ENCODE measurements at regions not wholly inside any gene's neighbourhood (a gene's known extent, or its start where the extent isn't known, plus 50 kb on each side); places are given as distances from the start of the nearest gene placed in this dataset.

DNA sequence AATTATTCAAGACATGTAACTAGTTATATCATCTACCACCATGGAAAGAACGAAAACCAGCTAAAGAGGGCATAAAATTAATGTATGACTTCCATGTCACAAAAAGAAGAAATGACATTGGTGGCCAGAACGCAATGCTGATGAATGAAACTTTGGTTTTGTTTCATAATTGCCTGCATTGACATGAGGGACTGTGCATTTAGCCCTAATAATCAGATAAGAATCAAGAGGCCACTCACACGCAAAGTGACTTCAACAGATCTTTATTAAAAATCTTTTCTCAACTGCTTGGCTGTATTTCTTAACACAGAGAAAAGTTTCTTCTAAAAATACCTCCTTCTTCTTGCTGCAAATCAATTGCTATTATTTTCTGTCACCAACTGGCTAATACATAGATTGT, 184.7 kb upstream of the RUNX1 start:
- DNase-seq = no peak

DNA sequence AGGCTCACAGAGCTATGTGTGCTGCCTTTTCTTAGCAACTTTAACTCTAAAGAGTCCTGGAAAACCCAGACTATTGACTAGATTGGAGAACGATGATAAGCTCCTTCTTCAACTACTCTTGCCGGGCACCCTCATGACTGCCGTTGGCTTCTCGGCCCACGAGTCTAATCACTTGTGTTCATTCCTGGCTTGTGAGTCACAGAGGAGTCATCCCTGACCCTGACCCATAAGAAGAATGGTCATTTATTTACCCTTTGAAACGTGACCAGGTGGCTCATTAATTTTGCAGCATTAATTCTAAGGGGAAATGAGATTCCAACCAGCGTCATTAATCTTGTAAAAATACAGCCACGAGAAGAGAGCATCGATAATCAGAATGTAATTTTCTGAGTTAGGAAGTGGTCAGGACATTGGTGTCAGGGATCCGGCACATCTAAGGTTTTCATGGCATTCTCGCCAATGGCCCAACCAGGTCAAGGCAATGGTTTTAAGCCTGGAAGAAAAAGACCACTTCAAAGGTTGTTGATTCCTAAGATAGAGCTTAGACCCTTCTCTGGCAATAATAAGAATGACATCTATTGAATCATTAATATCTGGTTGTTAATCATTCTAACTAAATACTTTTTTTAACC, 183.6 kb upstream of the RUNX1 start:
- DNase-seq = no peak

DNA sequence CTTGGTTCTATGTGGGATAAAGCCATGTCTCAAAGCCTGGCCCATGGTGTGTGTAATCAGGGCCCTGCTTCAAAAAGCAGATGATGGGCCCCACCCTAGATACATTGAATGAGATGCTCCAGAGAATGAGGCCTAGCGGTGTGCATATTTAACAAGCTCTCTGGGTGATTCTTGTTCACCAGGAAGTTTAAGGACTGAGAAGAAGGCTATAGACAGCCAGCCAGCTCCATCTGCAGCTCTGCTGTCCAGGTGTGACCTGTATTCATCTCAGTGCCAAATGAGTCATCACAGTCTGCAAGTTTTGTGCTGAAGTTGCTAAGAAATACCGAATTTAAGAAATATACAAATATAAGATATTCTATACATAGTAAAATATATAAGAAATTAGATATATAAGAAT, 182.0 kb upstream of the RUNX1 start:
- DNase-seq = no peak

DNA sequence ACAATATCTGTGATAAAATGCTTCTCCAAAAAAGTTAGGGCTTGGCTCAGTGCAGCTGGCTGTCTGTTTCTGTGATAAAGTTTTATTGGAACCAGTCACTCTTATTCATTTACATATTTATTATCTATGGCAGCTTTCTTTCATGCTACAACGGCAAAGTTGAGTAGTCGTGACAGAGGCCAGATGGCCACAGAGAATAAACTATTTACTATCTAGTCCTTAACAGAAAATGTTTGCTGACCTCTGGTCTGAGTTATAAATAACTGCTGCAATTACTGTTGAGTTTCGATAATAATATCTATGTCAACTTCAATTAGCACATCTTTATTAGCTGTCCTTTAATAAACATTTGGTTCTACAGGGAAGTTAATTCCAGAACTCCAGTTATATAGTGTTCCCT, 180.2 kb upstream of the RUNX1 start:
- no peak for DNase-seq

DNA sequence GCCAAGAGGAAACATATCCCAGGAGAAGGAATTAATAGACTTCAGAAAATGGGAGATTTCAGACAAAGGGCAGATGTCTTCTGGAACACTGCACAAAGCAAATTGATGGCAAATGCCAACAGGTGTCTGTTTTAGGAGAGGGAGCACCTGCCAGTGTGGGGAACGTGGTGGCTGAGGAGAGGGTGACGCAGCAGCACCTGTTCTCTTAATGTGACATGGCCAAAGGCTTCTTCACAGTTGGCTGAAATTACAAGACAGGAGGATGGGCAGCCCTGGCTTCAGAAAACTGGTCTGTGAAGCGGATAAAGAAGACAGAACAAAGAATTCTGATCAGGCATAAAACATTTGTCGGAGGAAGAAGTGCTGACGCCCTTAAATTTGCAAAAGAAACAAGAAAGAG, 178.7 kb upstream of the RUNX1 start:
- DNase-seq = no peak

DNA sequence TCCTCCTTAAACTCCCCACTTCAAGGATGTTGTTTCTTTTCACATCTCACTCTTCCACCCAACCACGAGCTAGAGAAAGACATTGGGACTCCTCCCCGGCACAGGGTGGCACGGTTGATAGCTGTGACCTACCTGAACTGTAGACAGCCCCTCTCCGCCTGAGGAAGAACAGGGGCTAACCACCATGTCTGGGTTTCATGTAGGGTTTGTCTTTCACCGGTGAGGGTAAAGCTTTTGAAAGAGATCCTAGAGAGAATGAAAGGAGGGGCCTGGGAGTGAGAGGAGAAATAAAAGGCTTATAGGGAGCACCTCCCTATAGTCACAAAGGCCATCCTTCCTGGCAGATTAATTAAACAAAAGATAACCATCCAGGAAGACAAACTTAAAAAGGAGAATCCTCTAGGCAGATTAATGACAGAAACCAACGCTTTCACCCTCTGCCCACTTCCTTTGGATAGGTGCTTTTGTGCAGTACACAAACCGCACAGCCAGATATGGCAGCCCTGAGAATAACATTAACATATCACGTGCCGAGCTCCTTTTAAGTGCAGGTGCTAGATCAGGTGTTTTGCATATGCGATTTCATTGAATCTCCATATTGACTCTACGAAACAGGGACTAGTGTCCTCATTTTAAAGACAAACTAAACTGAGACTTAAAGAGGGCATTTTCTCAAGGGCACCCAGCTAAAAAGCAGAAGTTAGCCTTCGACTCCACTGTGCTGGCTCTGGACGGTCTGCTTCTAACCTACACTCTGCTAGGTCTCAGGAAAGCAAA, 178.1 kb upstream of the RUNX1 start:
- no peak for DNase-seq

GRCh38 chr21:35226328-35226727, 177.2 kb upstream of the RUNX1 start:
- DNase-seq = no peak

DNA sequence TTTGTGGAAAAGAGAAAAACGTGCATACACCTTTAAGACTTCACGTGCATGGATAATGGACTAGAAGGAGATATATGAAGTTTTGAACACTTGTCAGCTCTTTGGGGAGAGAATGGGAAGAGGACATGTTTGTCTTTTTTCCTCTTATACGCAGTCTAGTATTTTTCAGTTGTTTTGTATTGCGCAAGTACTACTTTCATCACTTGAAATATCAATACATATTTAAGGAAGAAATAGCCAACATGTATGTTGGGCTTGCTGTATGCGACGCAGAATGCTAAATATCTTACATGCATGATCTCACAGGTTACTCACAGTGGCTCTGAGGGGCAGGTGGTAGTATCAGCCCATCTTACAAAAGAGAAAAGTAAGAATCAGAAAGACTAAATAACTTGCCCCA, 176.5 kb upstream of the RUNX1 start:
- DNase-seq = no peak

DNA sequence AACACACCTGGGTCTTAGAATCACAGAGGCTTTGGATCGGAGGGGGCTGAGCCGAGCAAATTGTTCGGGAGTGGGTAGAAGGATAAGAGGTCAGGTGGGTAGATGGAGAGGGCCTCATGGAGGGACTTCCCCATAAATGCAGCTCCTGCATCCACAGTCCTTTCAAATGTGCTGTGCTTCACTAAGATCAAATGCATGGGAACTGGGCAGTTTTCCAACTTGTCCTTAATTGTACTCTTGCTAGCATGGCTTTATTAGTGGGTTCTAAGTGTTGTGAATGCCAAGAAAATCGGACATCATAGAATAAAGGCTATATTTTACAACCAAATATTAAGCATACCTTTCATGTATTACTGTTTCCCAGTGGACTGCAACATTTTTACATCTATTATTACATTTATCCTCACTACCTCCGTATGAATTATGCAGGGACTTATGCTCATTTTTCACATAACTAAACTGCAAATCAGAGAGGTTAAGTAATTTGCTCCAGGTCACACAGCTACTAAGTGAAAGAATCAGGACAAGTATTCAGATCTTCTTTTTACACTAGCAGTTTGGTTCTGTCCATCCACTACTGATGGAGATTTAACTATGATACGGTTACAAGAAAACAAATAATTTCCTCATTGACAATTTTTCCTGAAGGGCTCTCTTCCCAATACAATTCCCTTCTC, 174.5 kb upstream of the RUNX1 start:
- no peak for DNase-seq

- no peak for DNase-seq
Measured at GRCh38 chr21:35222541-35222941, 173.4 kb upstream of the RUNX1 start.

DNA sequence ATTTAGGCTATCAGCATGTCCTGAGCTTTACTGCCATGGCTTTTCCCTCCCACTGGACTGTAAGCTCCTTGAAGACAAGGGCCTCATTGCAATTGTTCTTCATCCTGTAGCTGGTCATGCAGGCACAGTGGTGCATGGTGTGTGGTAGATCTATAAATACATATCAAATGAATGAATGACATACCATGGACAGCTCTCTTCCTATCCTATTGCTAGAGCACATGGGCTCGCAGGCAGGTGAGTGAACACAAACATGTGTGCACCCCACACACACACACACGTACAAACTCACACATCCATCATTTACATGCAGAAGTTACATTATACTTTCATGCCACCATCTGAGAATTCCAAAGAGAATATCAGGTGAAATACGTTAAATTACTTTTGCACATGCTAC, 172.9 kb upstream of the RUNX1 start:
- no peak for DNase-seq

DNA sequence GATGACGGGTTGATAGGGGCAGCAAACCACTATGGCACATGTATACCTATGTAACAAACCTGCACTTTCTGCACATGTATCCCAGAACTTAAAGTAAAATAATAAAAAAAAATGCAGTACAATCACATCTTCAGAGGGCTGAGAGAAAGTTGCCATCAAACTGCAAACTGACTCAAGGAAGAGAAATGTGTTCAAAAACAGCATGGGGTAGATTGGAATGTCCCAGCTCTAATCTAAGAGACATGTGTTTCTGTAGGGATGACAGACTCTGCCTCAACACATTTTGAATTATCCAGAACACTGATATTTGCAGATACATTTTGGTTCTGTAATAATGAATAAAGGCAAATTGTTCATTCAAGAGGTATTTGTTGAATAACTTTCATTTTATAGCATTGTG, 171.2 kb upstream of the RUNX1 start:
- DNase-seq = no peak

DNA sequence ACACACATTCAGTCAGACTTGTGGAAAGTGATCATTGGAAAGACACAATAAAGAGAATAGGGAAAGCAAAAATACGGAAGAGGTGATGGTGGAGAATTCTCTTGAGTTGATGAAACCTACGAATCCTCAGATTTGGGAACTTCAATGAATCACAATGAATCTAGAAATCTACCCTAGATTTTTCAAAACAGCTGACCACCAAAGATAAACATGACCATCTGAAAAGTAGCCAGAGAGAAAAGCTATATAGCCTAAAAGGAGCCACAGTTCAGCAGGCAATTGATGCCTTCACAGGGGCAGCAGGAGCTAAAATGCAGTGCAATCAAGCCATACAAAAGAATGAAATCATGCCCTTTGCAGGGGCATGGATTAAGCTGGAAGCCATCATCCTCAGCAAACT, 170.6 kb upstream of the RUNX1 start:
- no peak for DNase-seq

DNA sequence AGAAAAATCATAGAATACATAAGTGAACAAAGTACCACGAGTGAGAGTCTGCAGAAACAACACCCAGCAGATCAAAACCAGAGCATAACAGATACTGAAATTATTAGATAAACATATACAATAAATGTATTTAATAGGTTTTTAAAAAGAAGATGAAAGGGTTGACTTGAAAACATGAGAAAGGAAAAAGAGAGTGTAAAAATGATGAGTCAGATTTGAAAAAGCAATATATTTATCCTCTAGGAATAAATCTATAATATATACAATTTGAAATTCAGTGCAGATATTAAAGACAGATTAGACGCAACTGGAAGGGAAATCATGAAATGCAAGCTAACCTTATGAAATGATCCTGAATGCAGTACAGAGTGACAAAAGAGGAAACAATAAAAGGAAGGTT, 170.2 kb upstream of the RUNX1 start:
- DNase-seq = no peak

GRCh38 chr21:35217504-35218060, 168.5 kb upstream of the RUNX1 start:
- DNase-seq = peak; percentile 39

GRCh38 chr21:35216996-35217395, 167.9 kb upstream of the RUNX1 start:
- no peak for DNase-seq

- no peak for DNase-seq
Measured at GRCh38 chr21:35215870-35216269, 166.8 kb upstream of the RUNX1 start.

DNA sequence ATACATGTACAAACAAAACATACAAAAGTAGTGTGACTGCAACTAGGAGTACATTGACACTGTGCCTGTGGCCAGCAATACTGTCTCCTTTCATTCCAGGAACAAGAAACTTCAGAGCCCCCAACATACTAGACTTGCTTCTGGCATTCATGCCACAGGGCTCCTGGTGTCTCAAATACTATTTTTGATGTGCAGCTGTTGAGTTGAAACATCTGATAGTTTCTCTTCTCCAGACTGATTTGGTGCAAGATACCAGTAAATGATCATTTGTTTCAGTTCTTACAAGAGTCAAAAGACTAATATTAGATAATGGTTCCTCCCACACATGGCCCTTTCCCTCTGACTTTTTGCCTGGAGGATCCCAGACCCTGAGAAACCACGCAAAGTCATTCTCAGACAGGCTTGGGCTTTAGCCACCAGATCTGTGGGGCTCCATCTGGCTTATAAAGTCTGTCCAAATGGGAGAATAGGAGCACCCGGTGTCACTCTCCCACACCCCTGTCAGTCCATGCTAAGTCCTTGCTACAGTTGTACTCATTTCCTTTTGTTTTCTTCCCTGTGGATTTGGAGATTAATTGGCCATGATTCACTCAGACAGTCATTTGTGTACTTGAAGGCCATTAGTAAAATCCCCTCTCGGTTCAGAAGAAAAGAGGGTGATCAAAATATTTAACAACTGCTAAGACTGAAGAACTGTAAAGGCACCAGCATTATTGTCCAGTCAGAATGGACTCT, 163.5 kb upstream of the RUNX1 start:
- DNase-seq = no peak

GRCh38 chr21:35211782-35212181, 162.7 kb upstream of the RUNX1 start:
- no peak for DNase-seq

DNA sequence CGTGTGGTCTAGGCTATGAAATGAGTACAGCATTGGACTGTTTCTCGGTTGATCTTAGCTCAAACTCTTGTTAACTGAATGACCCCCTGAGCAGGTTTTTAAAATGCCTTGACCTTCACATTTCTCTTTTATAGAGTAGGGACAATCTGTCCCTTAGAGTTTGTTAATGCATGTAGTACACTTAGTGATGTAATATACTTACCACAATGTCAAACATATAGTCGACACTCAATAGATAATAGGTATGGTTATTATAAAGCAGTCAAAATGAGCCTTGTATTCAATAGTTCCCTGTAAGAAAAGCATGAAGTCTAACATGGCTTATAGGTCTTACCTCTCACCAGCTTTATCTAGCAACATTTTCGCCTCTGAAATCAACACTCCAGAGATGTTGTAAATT, 161.0 kb upstream of the RUNX1 start:
- no peak for DNase-seq

DNA sequence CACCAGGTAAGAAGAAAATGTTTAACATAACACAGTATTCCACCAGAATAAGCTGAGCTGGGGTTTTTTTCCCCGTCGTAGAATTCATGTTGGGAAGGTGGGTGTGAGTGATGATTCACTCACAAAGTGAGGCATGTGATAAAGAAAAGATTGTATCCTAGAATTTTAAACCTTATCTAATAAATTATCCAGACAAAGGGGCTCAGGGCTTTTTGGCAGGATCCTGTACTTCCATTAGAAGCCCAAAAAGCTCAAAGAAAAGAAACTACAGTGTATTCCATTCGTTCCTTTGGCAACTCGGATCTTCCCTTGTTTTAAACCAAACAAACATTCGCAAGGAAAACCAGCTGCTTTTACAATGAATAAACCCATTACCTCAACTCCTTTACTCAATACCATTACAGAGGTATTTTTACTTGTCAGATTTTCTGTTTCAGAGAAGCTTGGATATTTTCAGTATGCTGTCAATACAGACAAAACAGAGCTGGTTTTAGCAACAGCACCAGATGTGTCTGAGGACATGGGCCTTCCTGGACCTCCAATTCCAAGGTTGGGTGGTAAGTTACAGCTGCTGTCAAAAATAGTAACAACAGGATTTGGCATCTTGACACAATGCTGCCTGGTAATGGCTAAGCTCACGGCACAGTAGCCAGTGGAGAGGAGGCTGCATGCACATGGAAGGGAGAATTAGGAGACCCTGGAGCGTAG, 159.9 kb upstream of the RUNX1 start:
- DNase-seq = peak; percentile 33

DNA sequence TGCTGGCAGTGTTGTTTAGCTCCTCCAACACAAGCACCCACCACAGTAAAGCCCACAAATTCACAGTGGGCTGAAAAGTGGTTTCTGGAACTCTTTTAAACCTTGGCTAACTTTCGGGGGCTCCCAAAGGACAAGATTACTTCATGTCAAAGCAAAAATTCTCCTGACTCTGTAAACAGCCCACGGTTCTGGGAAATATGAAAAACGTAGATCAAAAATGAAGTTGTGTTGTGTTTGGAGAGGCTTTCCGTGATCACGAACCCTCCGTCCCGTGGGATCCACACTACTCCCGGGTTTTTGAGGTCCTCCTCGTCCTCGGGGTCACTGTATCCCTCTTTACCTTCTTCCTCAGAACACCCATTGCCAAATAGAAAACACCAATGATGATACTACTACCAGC, 159.0 kb upstream of the RUNX1 start:
- no peak for DNase-seq

DNA sequence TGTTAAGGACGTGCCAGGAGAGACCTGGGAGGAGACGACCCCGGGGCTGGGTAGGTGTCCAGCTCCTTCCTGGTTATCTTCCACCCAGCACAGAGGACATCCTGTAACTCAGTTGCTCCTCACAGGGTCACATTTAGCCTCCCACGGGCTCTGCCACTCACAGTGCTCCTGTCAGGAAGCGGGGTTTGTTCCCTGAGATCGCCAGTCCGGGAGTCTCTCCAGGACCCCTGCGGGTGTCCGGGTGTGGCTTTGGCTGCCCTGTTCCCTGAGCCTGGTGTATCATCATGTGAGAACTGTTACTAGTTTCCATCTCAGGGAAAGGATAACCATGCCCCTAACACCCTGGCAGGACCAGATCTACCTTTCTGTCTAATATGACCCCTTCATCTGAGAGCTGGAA, 158.2 kb upstream of the RUNX1 start:
- no peak for DNase-seq

Data from amniotic stem cell (primary cell).